Fibroblast of lung (primary cell): ENCODE measurements at regions not wholly inside any gene's neighbourhood (a gene's known extent, or its start where the extent isn't known, plus 50 kb on each side); places are given as distances from the start of the nearest gene placed in this dataset.

Experiments used
- DNase-seq, 2 donors: peaks; one replicate each; pipeline versions ENCODE4 v3.0.0 to v3.0.0-alpha.2; 2010; ENCODE audit warnings: low read depth in 2 of 2
- H2AFZ ChIP-seq: 2 replicates; pipeline ENCODE4 v1.5.1; 2012; ENCODE audit warnings: low read length, control low read depth, inconsistent platforms
- H3K27ac ChIP-seq: 2 replicates; pipeline ENCODE4 v1.5.1; 2011; ENCODE audit warnings: low read length, control low read depth; ENCODE audit not compliant: insufficient read depth
- H3K27me3 ChIP-seq: 2 replicates; pipeline ENCODE4 v1.5.1; 2011; ENCODE audit warnings: mild to moderate bottlenecking, low read length; ENCODE audit not compliant: control insufficient read depth, insufficient read depth
- H3K36me3 ChIP-seq: 2 replicates; pipeline ENCODE4 v1.5.1; 2011; ENCODE audit warnings: low read length; ENCODE audit not compliant: control insufficient read depth, insufficient read depth
- H3K4me1 ChIP-seq: 2 replicates; pipeline ENCODE4 v1.5.1; 2011; ENCODE audit warnings: low read length; ENCODE audit not compliant: control insufficient read depth, insufficient read depth; ENCODE audit errors: extremely low read depth
- H3K4me2 ChIP-seq: 2 replicates; pipeline ENCODE4 v1.5.1; 2011; ENCODE audit warnings: low read length, control low read depth; ENCODE audit not compliant: insufficient read depth; ENCODE audit errors: extremely low read depth
- H3K4me3 ChIP-seq, 4 experiments: fragments of 200-600 bp in 1 of 4; sonication (generic) in 1 of 4; replicated peaks in 1 of 4; 2 replicates each; pipeline ENCODE4 v1.5.1; 2011 to 2016; ENCODE audit warnings: low read length in 4 of 4, low read depth in 3 of 4, mild to moderate bottlenecking in 3 of 4, control low read depth in 2 of 4, inconsistent platforms in 1 of 4, mixed read lengths in 1 of 4; ENCODE audit not compliant: insufficient read depth in 1 of 4; ENCODE audit errors: control extremely low read depth in 1 of 4
- H3K79me2 ChIP-seq: 2 replicates; pipeline ENCODE4 v1.5.1; 2012; ENCODE audit warnings: mild to moderate bottlenecking, low read length, inconsistent platforms; ENCODE audit not compliant: control insufficient read depth, insufficient read depth
- H3K9ac ChIP-seq: 2 replicates; pipeline ENCODE4 v1.5.1; 2011; ENCODE audit warnings: mild to moderate bottlenecking, low read length, control low read depth; ENCODE audit not compliant: insufficient read depth
- H3K9me3 ChIP-seq: 2 replicates; pipeline ENCODE4 v1.5.1; 2012; ENCODE audit warnings: low read depth, low read length; ENCODE audit not compliant: control insufficient read depth, insufficient read depth
- H4K20me1 ChIP-seq: 2 replicates; pipeline ENCODE4 v1.5.1; 2011; ENCODE audit warnings: low read length; ENCODE audit not compliant: control insufficient read depth, insufficient read depth; ENCODE audit errors: extremely low read depth
- CTCF ChIP-seq, 2 donors: IDR thresholded peaks in 1 of 2; conservative IDR thresholded peaks in 1 of 2; 1 replicate in 1 of 2; 2 replicates in 1 of 2; pipeline ENCODE4 v1.5.1; 2011 to 2012; ENCODE audit warnings: low read length in 2 of 2, control low read depth in 1 of 2, inconsistent platforms in 1 of 2, low read depth in 1 of 2, mild to moderate bottlenecking in 1 of 2
- EZH2 ChIP-seq: IDR thresholded peaks from 2 replicates; pipeline ENCODE4 v1.5.1; 2012; ENCODE audit warnings: low read length, control low read depth, mild to moderate bottlenecking; ENCODE audit errors: missing control alignments

- Histone ChIP-seq H3K4me2 (no peak overlapping the region), H3K9me3 (no peaks in the 10 kb centered on the region), H3K79me2 (no peaks in the 10 kb centered on the region), H2AFZ (no peak overlapping the region), H3K9ac (no peak overlapping the region), H3K27ac (no peak overlapping the region), H3K4me1 (no peaks in the 10 kb centered on the region), H3K36me3 (no peaks in the 10 kb centered on the region), H4K20me1 (no peaks in the 10 kb centered on the region), H3K4me3 (no peak overlapping the region), H3K27me3 (peaks cover 3% of the 10 kb centered on the region)
- peak; percentile 4 to 27 for DNase-seq
- TF ChIP-seq CTCF (conservative IDR thresholded peaks at IDR 0.05 in 1 of 2, IDR thresholded peaks at IDR 0.05 in 1 of 2; ENCODE audit: low read depth in 1 of 2, low read length in 2 of 2) = peak; percentile 42 to 73
- TF ChIP-seq EZH2 = no peak
Observed at GRCh38 chr22:22770280-22770871, 117.2 kb upstream of the IGLL5 start.

GRCh38 chr22:22770881-22771280, 116.7 kb upstream of the IGLL5 start:
- no peak overlapping the region for H3K27ac ChIP-seq
- no peak for DNase-seq
- no peaks in the 10 kb centered on the region for H3K79me2 ChIP-seq
- H3K27me3 ChIP-seq = peaks cover 3% of the 10 kb centered on the region
- H3K4me3 ChIP-seq = no peak overlapping the region
- TF ChIP-seq CTCF (conservative IDR thresholded peaks at IDR 0.05 in 1 of 2, IDR thresholded peaks at IDR 0.05 in 1 of 2; ENCODE audit: low read depth in 1 of 2, low read length in 2 of 2) = no peak
- no peak for TF ChIP-seq EZH2
- H2AFZ ChIP-seq = no peak overlapping the region
- H3K9ac ChIP-seq = no peak overlapping the region
- no peaks in the 10 kb centered on the region for H3K4me1 ChIP-seq
- H3K9me3 ChIP-seq = no peaks in the 10 kb centered on the region
- H3K4me2 ChIP-seq = no peak overlapping the region
- H4K20me1 ChIP-seq = no peaks in the 10 kb centered on the region
- H3K36me3 ChIP-seq = no peaks in the 10 kb centered on the region

GRCh38 chr22:22771696-22772377, 115.8 kb upstream of the IGLL5 start:
- no peak for DNase-seq
- Histone ChIP-seq H4K20me1 (no peaks in the 10 kb centered on the region), H3K27ac (no peak overlapping the region), H2AFZ (no peak overlapping the region), H3K36me3 (no peaks in the 10 kb centered on the region), H3K27me3 (peaks cover 3% of the 10 kb centered on the region), H3K4me2 (no peak overlapping the region), H3K4me3 (no peak overlapping the region), H3K9me3 (no peaks in the 10 kb centered on the region), H3K79me2 (no peaks in the 10 kb centered on the region), H3K9ac (no peak overlapping the region), H3K4me1 (no peaks in the 10 kb centered on the region)
- TF ChIP-seq EZH2 (no peak), CTCF (conservative IDR thresholded peaks at IDR 0.05 in 1 of 2, IDR thresholded peaks at IDR 0.05 in 1 of 2; ENCODE audit: low read depth in 1 of 2, low read length in 2 of 2) (no peak)
